ENCODE measurements at regions not wholly inside any gene's neighbourhood (a gene's known extent, or its start where the extent isn't known, plus 50 kb on each side); places are given as distances from the start of the nearest gene placed in this dataset.

- Histone ChIP-seq H3K4me3 (IDR thresholded peaks at IDR 0.05; ENCODE audit: insufficient read depth, low read depth, low read length) (no peak overlapping the region), H3K9ac (no peak overlapping the region), H3K27me3 (ENCODE audit: insufficient read depth, low read depth) (no peaks in the 10 kb centered on the region), H3K79me2 (ENCODE audit: insufficient read depth, low read depth) (no peaks in the 10 kb centered on the region), H4K20me1 (ENCODE audit: insufficient read depth) (no peaks in the 10 kb centered on the region), H3K4me1 (ENCODE audit: low read depth, poor library complexity, severe bottlenecking) (no peaks in the 10 kb centered on the region), H2AFZ (ENCODE audit: low read depth) (no peak overlapping the region), H3K27ac (no peak overlapping the region), H3K36me3 (ENCODE audit: insufficient read depth) (no peaks in the 10 kb centered on the region), H3K4me2 (no peak overlapping the region)
- TF ChIP-seq CTCF (conservative IDR thresholded peaks at IDR 0.05; ENCODE audit: low read depth, low read length), result no peak
Measured at GRCh38 chr14:43184540-43184939, 1322.5 kb downstream of the FSCB start.

GRCh38 chr14:43183916-43184315 is 1323.2 kb downstream of the FSCB start:
- Histone ChIP-seq H3K4me3 (IDR thresholded peaks at IDR 0.05; ENCODE audit: insufficient read depth, low read depth, low read length) (no peak overlapping the region), H3K36me3 (ENCODE audit: insufficient read depth) (no peaks in the 10 kb centered on the region), H3K4me1 (ENCODE audit: low read depth, poor library complexity, severe bottlenecking) (no peaks in the 10 kb centered on the region), H3K27me3 (ENCODE audit: insufficient read depth, low read depth) (no peaks in the 10 kb centered on the region), H3K4me2 (no peak overlapping the region), H2AFZ (ENCODE audit: low read depth) (no peak overlapping the region), H4K20me1 (ENCODE audit: insufficient read depth) (no peaks in the 10 kb centered on the region), H3K27ac (no peak overlapping the region), H3K9ac (no peak overlapping the region), H3K79me2 (ENCODE audit: insufficient read depth, low read depth) (no peaks in the 10 kb centered on the region)
- no peak for TF ChIP-seq CTCF (conservative IDR thresholded peaks at IDR 0.05; ENCODE audit: low read depth, low read length)

- Histone ChIP-seq H4K20me1 (ENCODE audit: insufficient read depth) (no peaks in the 10 kb centered on the region), H3K4me3 (IDR thresholded peaks at IDR 0.05; ENCODE audit: insufficient read depth, low read depth, low read length) (no peak overlapping the region), H2AFZ (ENCODE audit: low read depth) (no peak overlapping the region), H3K27me3 (ENCODE audit: insufficient read depth, low read depth) (no peaks in the 10 kb centered on the region), H3K27ac (no peak overlapping the region), H3K36me3 (ENCODE audit: insufficient read depth) (no peaks in the 10 kb centered on the region), H3K4me2 (no peak overlapping the region), H3K4me1 (ENCODE audit: low read depth, poor library complexity, severe bottlenecking) (no peaks in the 10 kb centered on the region), H3K9ac (no peak overlapping the region), H3K79me2 (ENCODE audit: insufficient read depth, low read depth) (no peaks in the 10 kb centered on the region)
- TF ChIP-seq CTCF (conservative IDR thresholded peaks at IDR 0.05; ENCODE audit: low read depth, low read length), result no peak
Measured at GRCh38 chr14:43175896-43176295, 1331.2 kb downstream of the FSCB start.

- no peak overlapping the region for H3K4me2 ChIP-seq
- no peak overlapping the region for H2AFZ ChIP-seq (ENCODE audit: low read depth)
- no peaks in the 10 kb centered on the region for H3K36me3 ChIP-seq (ENCODE audit: insufficient read depth)
Measured at GRCh38 chr14:43172899-43173548, 1334.1 kb downstream of the FSCB start.

More at GRCh38 chr14:43172899-43173548, 1334.1 kb downstream of the FSCB start:
- Histone ChIP-seq H3K27me3 (ENCODE audit: insufficient read depth, low read depth) (no peaks in the 10 kb centered on the region), H3K9ac (no peak overlapping the region), H3K27ac (no peak overlapping the region), H3K79me2 (ENCODE audit: insufficient read depth, low read depth) (no peaks in the 10 kb centered on the region), H4K20me1 (ENCODE audit: insufficient read depth) (no peaks in the 10 kb centered on the region), H3K4me1 (ENCODE audit: low read depth, poor library complexity, severe bottlenecking) (no peaks in the 10 kb centered on the region), H3K4me3 (IDR thresholded peaks at IDR 0.05; ENCODE audit: insufficient read depth, low read depth, low read length) (no peak overlapping the region)
- no peak for TF ChIP-seq CTCF (conservative IDR thresholded peaks at IDR 0.05; ENCODE audit: low read depth, low read length)

Data from KMS-11 (cell line).